ENCODE measurements at regions not wholly inside any gene's neighbourhood (a gene's known extent, or its start where the extent isn't known, plus 50 kb on each side); places are given as distances from the start of the nearest gene placed in this dataset.
"Not testable (repeated sequence)": the region's sequence is repeated elsewhere in the genome, so short reads cannot be mapped to it uniquely, and the experiment has no call there.

DNA sequence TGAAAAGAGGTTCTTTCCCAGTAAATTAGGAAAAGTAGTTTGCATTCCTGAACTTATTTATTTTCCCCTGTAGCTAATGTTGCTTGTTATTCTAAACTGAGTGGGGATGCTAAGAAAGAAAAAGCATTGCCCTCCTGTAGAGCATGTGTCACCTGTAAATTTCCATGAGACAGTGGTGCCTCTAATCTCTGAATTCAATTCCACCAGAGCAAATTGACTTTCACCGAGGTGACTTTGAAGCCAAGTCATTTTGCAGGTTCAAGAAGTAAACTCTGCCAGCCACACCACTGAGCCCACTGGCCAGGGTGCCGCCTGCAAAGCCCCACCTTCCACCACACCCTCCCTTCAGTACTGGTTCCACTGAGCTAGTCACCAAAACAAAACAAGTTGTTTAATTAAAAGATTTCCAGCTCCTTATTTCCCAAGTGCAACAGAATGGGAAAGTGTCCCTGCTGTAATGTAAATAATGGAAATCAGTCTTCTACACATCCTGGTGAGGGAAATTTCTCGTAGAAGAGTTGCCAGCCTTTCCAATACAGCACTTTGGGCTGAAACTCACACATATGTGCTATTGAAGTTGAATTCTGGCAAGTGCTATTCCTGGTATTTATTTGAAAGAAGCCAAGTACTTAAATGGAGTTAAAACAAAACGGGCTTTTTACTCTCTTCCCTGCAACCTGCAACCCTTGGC, 254.8 kb downstream of the RNF152 start:
- CTCF ChIA-PET: interaction anchor here (1.0 to 2.6 kb wide), 4 partner anchors 10 to 494 kb away, joined by 3 to 26 read pairs (median 6); no protein-coding TSS in a partner anchor
- no peaks in the 10 kb centered on the region for H3K36me3 Mint-ChIP-seq (ENCODE audit: low read depth)
- POLR2A ChIA-PET: no interaction called here

GRCh38 chr18:61637319-61637718, 255.5 kb downstream of the RNF152 start:
- Mint-ChIP-seq H3K4me3 (no peak overlapping the region), H3K27me3 (peaks cover 11% of the 10 kb centered on the region), H3K9me3 (ENCODE audit: low read depth) (no peaks in the 10 kb centered on the region), H3K27ac (no peak overlapping the region), H3K36me3 (ENCODE audit: low read depth) (no peaks in the 10 kb centered on the region), H3K4me1 (no peaks in the 10 kb centered on the region)
- ATAC-seq (no peak), DNase-seq (no peak)
- intact Hi-C loops (cut with DNase I, micrococcal nuclease): loop anchor here in 1 of 2 experiments (10.0 kb wide), 1 partner anchor 257 kb away; the partner anchor contains the start of gene RNF152
- ChIA-PET POLR2A (no interaction called here), CTCF (interaction anchor here (1.0 to 2.6 kb wide), 6 partner anchors 11 to 1649 kb away, joined by 3 to 26 read pairs (median 6); no protein-coding TSS in a partner anchor)

More for the DNA sequence above, 254.8 kb downstream of the RNF152 start:
- ATAC-seq (no peak), DNase-seq (no peak)
- Mint-ChIP-seq H3K27ac (no peak overlapping the region), H3K27me3 (peaks cover 13% of the 10 kb centered on the region), H3K4me3 (no peak overlapping the region), H3K4me1 (no peaks in the 10 kb centered on the region), H3K9me3 (ENCODE audit: low read depth) (no peaks in the 10 kb centered on the region)
- intact Hi-C loops (cut with DNase I, micrococcal nuclease): loop anchor here in 1 of 2 experiments (10.0 kb wide), 1 partner anchor 257 kb away; the partner anchor contains the start of gene RNF152

GRCh38 chr18:61635901-61636528, 256.8 kb downstream of the RNF152 start:
- ChIA-PET POLR2A (interaction anchor here (0.5 kb wide), 1 partner anchor 260 kb away, joined by 6 read pairs; no protein-coding TSS in a partner anchor), CTCF (interaction anchor here (0.7 to 2.6 kb wide), 10 partner anchors 10 to 1648 kb away, joined by 3 to 26 read pairs (median 4); no protein-coding TSS in a partner anchor)
- peak; percentile 65 for DNase-seq
- ATAC-seq: peak; percentile 60
- no peaks in the 10 kb centered on the region for H3K36me3 Mint-ChIP-seq (ENCODE audit: low read depth)
- no peaks in the 10 kb centered on the region for H3K4me1 Mint-ChIP-seq
- H3K27ac Mint-ChIP-seq: no peak overlapping the region
- H3K27me3 Mint-ChIP-seq: peaks cover 8% of the 10 kb centered on the region
- H3K9me3 Mint-ChIP-seq (ENCODE audit: low read depth): no peaks in the 10 kb centered on the region
- intact Hi-C loops (cut with DNase I, micrococcal nuclease): loop anchor here (1.0 to 10.0 kb wide), 3 partner anchors 259 to 495 kb away; partner anchors contain the start of gene RNF152 (in 1 of the 2)
- H3K4me3 Mint-ChIP-seq: no peak overlapping the region

DNA sequence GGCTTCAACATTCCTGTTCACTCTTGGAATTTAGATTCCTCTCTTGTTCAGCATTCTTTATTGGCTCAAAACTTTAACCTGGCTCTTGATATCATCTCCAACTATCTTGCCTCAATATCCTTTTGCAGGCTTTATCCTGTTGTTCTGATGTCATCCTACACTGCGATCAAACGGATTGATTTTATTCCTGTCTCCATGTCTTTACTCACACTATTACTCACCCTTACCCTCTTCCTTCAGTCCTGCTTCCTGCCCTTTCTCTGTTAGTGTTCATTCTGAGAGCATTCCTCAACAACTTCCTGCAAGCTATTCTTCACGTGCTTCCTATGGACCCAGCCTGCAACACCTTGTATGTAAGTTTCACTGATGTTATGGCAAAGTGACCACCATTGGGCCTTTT, 264.7 kb downstream of the RNF152 start:
- ATAC-seq (no peak), DNase-seq (no peak)
- Mint-ChIP-seq H3K27ac (no peak overlapping the region), H3K27me3 (peaks cover 6% of the 10 kb centered on the region), H3K36me3 (ENCODE audit: low read depth) (no peaks in the 10 kb centered on the region), H3K4me1 (no peaks in the 10 kb centered on the region), H3K9me3 (ENCODE audit: low read depth) (no peaks in the 10 kb centered on the region), H3K4me3 (no peak overlapping the region)
- ChIA-PET CTCF (interaction anchor here (0.6 kb wide), 1 partner anchor 21 kb away, joined by 3 read pairs; no protein-coding TSS in a partner anchor), POLR2A (no interaction called here)
- intact Hi-C loops (cut with DNase I, micrococcal nuclease): no loop called here

- POLR2A ChIA-PET; DNase-seq; H3K27ac Mint-ChIP-seq; H3K4me3 Mint-ChIP-seq; H3K9me3 Mint-ChIP-seq (ENCODE audit: low read depth); CTCF ChIA-PET; H3K36me3 Mint-ChIP-seq (ENCODE audit: low read depth); intact Hi-C loops (cut with DNase I, micrococcal nuclease); H3K4me1 Mint-ChIP-seq; ATAC-seq; H3K27me3 Mint-ChIP-seq: not testable (repeated sequence)
Observed at GRCh38 chr18:61624631-61625030, 268.2 kb downstream of the RNF152 start.

GRCh38 chr18:61619783-61620182, 273.0 kb downstream of the RNF152 start:
- POLR2A ChIA-PET: no interaction called here
- Mint-ChIP-seq H3K9me3 (ENCODE audit: low read depth) (no peaks in the 10 kb centered on the region), H3K27me3 (peaks cover 11% of the 10 kb centered on the region), H3K4me3 (no peak overlapping the region), H3K27ac (no peak overlapping the region), H3K36me3 (ENCODE audit: low read depth) (no peaks in the 10 kb centered on the region), H3K4me1 (no peaks in the 10 kb centered on the region)
- DNase-seq (no peak), ATAC-seq (no peak)
- CTCF ChIA-PET: no interaction called here
- intact Hi-C loops (cut with DNase I, micrococcal nuclease): no loop called here

GRCh38 chr18:61618816-61619215, 274.0 kb downstream of the RNF152 start:
- no peaks in the 10 kb centered on the region for H3K9me3 Mint-ChIP-seq (ENCODE audit: low read depth)
- no peaks in the 10 kb centered on the region for H3K4me1 Mint-ChIP-seq
- H3K27ac Mint-ChIP-seq: no peak overlapping the region
- H3K27me3 Mint-ChIP-seq: peaks cover 11% of the 10 kb centered on the region
- intact Hi-C loops (cut with DNase I, micrococcal nuclease): no loop called here
- DNase-seq (no peak), ATAC-seq (no peak)
- no peak overlapping the region for H3K4me3 Mint-ChIP-seq
- POLR2A ChIA-PET: no interaction called here
- CTCF ChIA-PET: no interaction called here
- H3K36me3 Mint-ChIP-seq (ENCODE audit: low read depth): no peaks in the 10 kb centered on the region

DNA sequence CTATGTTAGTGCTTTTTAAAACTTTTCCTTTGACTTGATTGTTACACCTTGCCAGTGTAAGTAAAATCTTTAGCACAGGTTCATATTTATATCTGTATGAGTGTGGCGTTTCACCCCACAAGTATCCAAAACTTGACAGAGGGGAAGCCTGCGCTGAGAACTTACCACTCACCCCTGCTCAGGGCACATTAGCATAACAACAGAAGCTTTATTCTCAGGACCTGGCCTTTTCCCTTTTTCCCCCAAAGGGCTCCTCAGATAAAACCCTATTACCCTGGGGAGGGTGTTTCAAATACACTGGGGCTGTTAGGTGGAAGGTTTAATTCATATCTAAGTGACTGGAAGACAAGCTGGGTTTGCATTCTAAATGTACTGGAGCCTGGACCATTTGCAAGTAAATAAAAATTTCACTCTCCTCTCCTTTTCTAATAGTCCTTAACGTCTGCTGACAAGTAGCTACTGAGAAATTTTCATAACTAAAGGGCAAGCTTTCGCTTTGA, 276.6 kb downstream of the RNF152 start:
- DNase-seq (no peak), ATAC-seq (no peak)
- POLR2A ChIA-PET: no interaction called here
- no peak overlapping the region for H3K27ac Mint-ChIP-seq
- no peaks in the 10 kb centered on the region for H3K4me1 Mint-ChIP-seq
- H3K4me3 Mint-ChIP-seq: no peak overlapping the region
- intact Hi-C loops (cut with DNase I, micrococcal nuclease): no loop called here
- H3K36me3 Mint-ChIP-seq (ENCODE audit: low read depth): no peaks in the 10 kb centered on the region
- no peaks in the 10 kb centered on the region for H3K9me3 Mint-ChIP-seq (ENCODE audit: low read depth)
- H3K27me3 Mint-ChIP-seq: peaks cover 10% of the 10 kb centered on the region
- CTCF ChIA-PET: interaction anchor here (0.5 to 1.5 kb wide), 2 partner anchors 255 to 515 kb away, joined by 3 to 4 read pairs; no protein-coding TSS in a partner anchor

DNA sequence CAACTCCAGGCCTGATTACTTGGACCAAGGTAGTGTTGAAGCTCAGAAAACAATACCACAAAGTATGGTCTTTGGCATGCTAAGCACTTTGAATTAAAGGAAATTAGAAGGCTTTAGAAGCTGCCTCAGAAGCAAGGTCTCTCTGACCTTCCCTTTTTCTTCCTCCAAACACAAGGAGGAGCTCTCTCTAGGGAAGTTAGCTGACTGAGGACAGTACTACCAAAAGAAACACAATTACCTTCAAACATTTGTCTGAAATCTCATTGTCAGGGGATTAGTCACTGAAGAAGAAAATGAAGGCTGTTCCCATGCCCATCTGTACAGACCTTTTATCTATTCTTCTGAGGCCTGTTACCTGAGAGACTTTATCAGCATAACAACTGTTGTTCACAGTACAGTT, 279.3 kb downstream of the CDH20 start:
- intact Hi-C loops (cut with DNase I, micrococcal nuclease): no loop called here
- H3K36me3 Mint-ChIP-seq (ENCODE audit: low read depth): no peaks in the 10 kb centered on the region
- no peak overlapping the region for H3K27ac Mint-ChIP-seq
- H3K4me3 Mint-ChIP-seq: no peak overlapping the region
- CTCF ChIA-PET: interaction anchor here (0.9 to 1.0 kb wide), 2 partner anchors 517 to 519 kb away, joined by 3 to 4 read pairs; no protein-coding TSS in a partner anchor
- POLR2A ChIA-PET: no interaction called here
- ATAC-seq (no peak), DNase-seq (no peak)
- H3K27me3 Mint-ChIP-seq: peaks cover 9% of the 10 kb centered on the region
- H3K9me3 Mint-ChIP-seq (ENCODE audit: low read depth): no peaks in the 10 kb centered on the region
- H3K4me1 Mint-ChIP-seq: no peaks in the 10 kb centered on the region

GRCh38 chr18:61609131-61609530, 275.9 kb downstream of the CDH20 start:
- no peaks in the 10 kb centered on the region for H3K4me1 Mint-ChIP-seq
- intact Hi-C loops (cut with DNase I, micrococcal nuclease): no loop called here
- no peak overlapping the region for H3K27ac Mint-ChIP-seq
- no peak overlapping the region for H3K4me3 Mint-ChIP-seq
- ChIA-PET POLR2A (no interaction called here), CTCF (no interaction called here)
- no peaks in the 10 kb centered on the region for H3K36me3 Mint-ChIP-seq (ENCODE audit: low read depth)
- no peak for ATAC-seq
- H3K27me3 Mint-ChIP-seq: peaks cover 27% of the 10 kb centered on the region
- DNase-seq: no peak
- no peaks in the 10 kb centered on the region for H3K9me3 Mint-ChIP-seq (ENCODE audit: low read depth)

- ChIA-PET POLR2A (no interaction called here), CTCF (no interaction called here)
- H3K27me3 Mint-ChIP-seq: peaks cover 31% of the 10 kb centered on the region
- H3K27ac Mint-ChIP-seq: no peak overlapping the region
- H3K36me3 Mint-ChIP-seq (ENCODE audit: low read depth): no peaks in the 10 kb centered on the region
- no peak overlapping the region for H3K4me3 Mint-ChIP-seq
- ATAC-seq (no peak), DNase-seq (no peak)
- no peaks in the 10 kb centered on the region for H3K4me1 Mint-ChIP-seq
- no peaks in the 10 kb centered on the region for H3K9me3 Mint-ChIP-seq (ENCODE audit: low read depth)
- intact Hi-C loops (cut with DNase I, micrococcal nuclease): no loop called here
Observed at GRCh38 chr18:61608316-61608715, 275.1 kb downstream of the CDH20 start.

DNA sequence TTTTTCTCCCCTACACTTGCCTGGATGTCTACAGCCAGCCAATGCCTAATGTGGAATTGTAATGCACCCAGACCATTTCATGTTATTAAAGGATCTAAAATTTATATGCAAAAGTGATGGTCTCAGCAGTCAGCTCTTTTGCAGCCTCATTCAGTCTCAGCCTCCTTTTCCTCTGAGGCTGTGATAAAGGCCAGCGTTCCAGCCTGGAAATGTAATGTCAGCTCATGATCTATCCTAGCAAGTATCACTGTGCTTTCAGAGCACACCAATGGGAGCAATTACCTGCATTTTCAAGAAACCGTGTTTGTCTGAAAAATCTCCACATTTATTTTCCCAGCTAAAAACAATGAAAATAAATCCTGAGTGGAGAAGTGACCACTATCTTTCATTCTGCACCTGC, 274.6 kb downstream of the CDH20 start:
- Mint-ChIP-seq H3K4me3 (no peak overlapping the region), H3K9me3 (ENCODE audit: low read depth) (no peaks in the 10 kb centered on the region), H3K27me3 (peaks cover 33% of the 10 kb centered on the region), H3K36me3 (ENCODE audit: low read depth) (no peaks in the 10 kb centered on the region), H3K4me1 (no peaks in the 10 kb centered on the region), H3K27ac (no peak overlapping the region)
- POLR2A ChIA-PET: no interaction called here
- intact Hi-C loops (cut with DNase I, micrococcal nuclease): no loop called here
- ATAC-seq (no peak), DNase-seq (no peak)
- CTCF ChIA-PET: no interaction called here
